Smooth muscle cell (in vitro differentiated cells): ENCODE measurements at regions not wholly inside any gene's neighbourhood (a gene's known extent, or its start where the extent isn't known, plus 50 kb on each side); places are given as distances from the start of the nearest gene placed in this dataset.

Experiments
- DNase-seq: peaks from one replicate; lab custom pipeline; 2025; ENCODE audit not compliant: unreplicated experiment; lab: John Stamatoyannopoulos, UW
- H2AFZ ChIP-seq: fragments of 200-600 bp; sonication (generic); 2 replicates; pipeline ENCODE4 v1.6.0; 2016; ENCODE audit warnings: antibody characterized with exemption, low read depth, mild to moderate bottlenecking
- H3F3A ChIP-seq: fragments of 200-600 bp; sonication (generic); 2 replicates; pipeline ENCODE4 v1.6.0; 2017; ENCODE audit warnings: antibody characterized with exemption, low read depth
- H3K27ac ChIP-seq: fragments of 200-600 bp; sonication (generic); 2 replicates; pipeline ENCODE4 v1.5.1; 2016; ENCODE audit warnings: low read depth, mild to moderate bottlenecking
- H3K27me3 ChIP-seq: fragments of 200-600 bp; sonication (generic); 2 replicates; pipeline ENCODE4 v1.6.1; 2016; ENCODE audit warnings: low read depth, mild to moderate bottlenecking
- H3K36me3 ChIP-seq: fragments of 200-600 bp; sonication (generic); 2 replicates; pipeline ENCODE4 v1.5.1; 2016; ENCODE audit warnings: low read depth
- H3K4me1 ChIP-seq: fragments of 200-600 bp; sonication (generic); 2 replicates; pipeline ENCODE4 v1.5.1; 2016; ENCODE audit warnings: low read depth
- H3K4me2 ChIP-seq: fragments of 200-600 bp; sonication (generic); 2 replicates; pipeline ENCODE4 v1.6.0; 2016; ENCODE audit warnings: mild to moderate bottlenecking
- H3K4me3 ChIP-seq: fragments of 200-600 bp; sonication (generic); 2 replicates; pipeline ENCODE4 v1.5.1; 2016; ENCODE audit warnings: mild to moderate bottlenecking
- H3K79me2 ChIP-seq: fragments of 200-600 bp; sonication (generic); 2 replicates; pipeline ENCODE4 v1.6.0; 2016; ENCODE audit warnings: low read depth, mild to moderate bottlenecking
- H3K9ac ChIP-seq: fragments of 200-600 bp; sonication (generic); 2 replicates; pipeline ENCODE4 v1.6.0; 2016; ENCODE audit warnings: low read depth
- H3K9me3 ChIP-seq: fragments of 200-600 bp; sonication (generic); replicated peaks from 2 replicates; pipeline ENCODE4 v1.5.1; 2016; ENCODE audit warnings: low read depth
- H4K20me1 ChIP-seq: fragments of 200-600 bp; sonication (generic); 2 replicates; pipeline ENCODE4 v1.6.0; 2016; ENCODE audit warnings: low read depth
- WGBS: methylation state at CpG from one replicate; pipeline ENCODE4 v1.1.7; 2016; ENCODE audit warnings: low lambda C conversion rate; 5-methylcytosine and 5-hydroxymethylcytosine counted together
- TF ChIP-seq, protein P1 (sequence below): fragments of 200-600 bp; sonication (generic); IDR thresholded peaks from 2 replicates; pipeline ENCODE4 v1.5.1; 2017; ENCODE audit warnings: borderline replicate concordance, mild to moderate bottlenecking, antibody characterized with exemption; ENCODE audit not compliant: insufficient read depth, poor library complexity, severe bottlenecking

DNA sequence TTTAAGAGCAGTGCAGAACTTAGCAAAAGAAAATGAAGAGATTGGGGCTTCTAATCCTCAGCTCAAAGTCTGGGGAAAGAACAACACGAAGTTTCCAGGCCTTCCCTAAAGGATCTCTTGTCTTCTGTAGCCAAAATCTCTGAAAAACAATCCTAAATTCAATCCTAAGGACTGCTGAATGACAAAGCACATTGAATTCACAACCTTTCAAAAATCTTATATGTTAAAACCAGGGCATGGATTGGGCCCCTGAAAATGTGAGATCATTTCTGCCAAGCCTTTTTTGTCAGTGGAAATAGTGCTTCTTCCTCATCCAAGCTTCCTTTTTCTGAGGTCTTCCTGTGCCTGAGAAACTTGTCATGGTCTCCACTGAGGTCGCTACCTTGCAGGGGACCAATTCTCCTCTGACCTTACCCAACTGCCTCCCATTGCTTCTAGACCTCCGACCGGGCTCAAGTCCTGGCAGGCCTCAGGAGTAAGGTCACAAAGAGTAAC, 126.2 kb upstream of the ARID1B start:
- 95% methylated on average over 4 of the region's 4 CpGs for WGBS
- H3K36me3 ChIP-seq = no peaks in the 10 kb centered on the region
- H3K9ac ChIP-seq = no peak overlapping the region
- DNase-seq = no peak
- no peak overlapping the region for H3K4me3 ChIP-seq
- no peaks in the 10 kb centered on the region for H4K20me1 ChIP-seq
- no peak overlapping the region for H3K4me2 ChIP-seq
- no peaks in the 10 kb centered on the region for H3K27me3 ChIP-seq
- H3K9me3 ChIP-seq = no peaks in the 10 kb centered on the region
- TF ChIP-seq, protein P1, sequence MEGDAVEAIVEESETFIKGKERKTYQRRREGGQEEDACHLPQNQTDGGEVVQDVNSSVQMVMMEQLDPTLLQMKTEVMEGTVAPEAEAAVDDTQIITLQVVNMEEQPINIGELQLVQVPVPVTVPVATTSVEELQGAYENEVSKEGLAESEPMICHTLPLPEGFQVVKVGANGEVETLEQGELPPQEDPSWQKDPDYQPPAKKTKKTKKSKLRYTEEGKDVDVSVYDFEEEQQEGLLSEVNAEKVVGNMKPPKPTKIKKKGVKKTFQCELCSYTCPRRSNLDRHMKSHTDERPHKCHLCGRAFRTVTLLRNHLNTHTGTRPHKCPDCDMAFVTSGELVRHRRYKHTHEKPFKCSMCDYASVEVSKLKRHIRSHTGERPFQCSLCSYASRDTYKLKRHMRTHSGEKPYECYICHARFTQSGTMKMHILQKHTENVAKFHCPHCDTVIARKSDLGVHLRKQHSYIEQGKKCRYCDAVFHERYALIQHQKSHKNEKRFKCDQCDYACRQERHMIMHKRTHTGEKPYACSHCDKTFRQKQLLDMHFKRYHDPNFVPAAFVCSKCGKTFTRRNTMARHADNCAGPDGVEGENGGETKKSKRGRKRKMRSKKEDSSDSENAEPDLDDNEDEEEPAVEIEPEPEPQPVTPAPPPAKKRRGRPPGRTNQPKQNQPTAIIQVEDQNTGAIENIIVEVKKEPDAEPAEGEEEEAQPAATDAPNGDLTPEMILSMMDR = no peak
- H3F3A ChIP-seq = no peaks in the 10 kb centered on the region
- no peaks in the 10 kb centered on the region for H3K4me1 ChIP-seq
- no peaks in the 10 kb centered on the region for H3K79me2 ChIP-seq
- H3K27ac ChIP-seq = no peak overlapping the region
- no peak overlapping the region for H2AFZ ChIP-seq

DNA sequence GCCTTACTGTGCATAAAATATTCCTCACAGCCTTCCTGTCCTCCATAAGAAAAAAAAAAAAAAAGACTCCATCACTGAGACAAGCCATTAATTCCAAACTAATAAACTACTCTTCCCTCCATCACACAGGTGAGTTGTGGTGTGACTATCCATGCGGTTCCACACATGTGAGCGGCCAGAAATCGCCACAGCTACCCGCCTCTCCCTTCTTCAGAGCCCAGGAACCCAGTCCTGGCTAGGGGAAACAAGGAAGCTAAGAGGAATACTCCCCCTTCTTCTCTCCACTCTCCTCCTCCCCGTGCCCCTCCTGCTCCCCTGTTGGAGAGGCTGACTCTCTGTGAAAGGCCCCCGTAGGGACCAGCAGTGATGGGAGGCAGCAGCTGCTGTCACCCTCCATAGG, 128.6 kb upstream of the ARID1B start:
- TF ChIP-seq, protein P1 = no peak
- no peak overlapping the region for H3K27ac ChIP-seq
- DNase-seq = no peak
- H3F3A ChIP-seq = no peaks in the 10 kb centered on the region
- no peaks in the 10 kb centered on the region for H3K79me2 ChIP-seq
- no peak overlapping the region for H3K9ac ChIP-seq
- WGBS = 95% methylated on average over 6 of the region's 6 CpGs
- no peaks in the 10 kb centered on the region for H3K4me1 ChIP-seq
- no peaks in the 10 kb centered on the region for H3K36me3 ChIP-seq
- no peaks in the 10 kb centered on the region for H3K9me3 ChIP-seq
- no peaks in the 10 kb centered on the region for H3K27me3 ChIP-seq
- H3K4me3 ChIP-seq = no peak overlapping the region
- no peaks in the 10 kb centered on the region for H4K20me1 ChIP-seq
- H2AFZ ChIP-seq = no peak overlapping the region
- H3K4me2 ChIP-seq = no peak overlapping the region

DNA sequence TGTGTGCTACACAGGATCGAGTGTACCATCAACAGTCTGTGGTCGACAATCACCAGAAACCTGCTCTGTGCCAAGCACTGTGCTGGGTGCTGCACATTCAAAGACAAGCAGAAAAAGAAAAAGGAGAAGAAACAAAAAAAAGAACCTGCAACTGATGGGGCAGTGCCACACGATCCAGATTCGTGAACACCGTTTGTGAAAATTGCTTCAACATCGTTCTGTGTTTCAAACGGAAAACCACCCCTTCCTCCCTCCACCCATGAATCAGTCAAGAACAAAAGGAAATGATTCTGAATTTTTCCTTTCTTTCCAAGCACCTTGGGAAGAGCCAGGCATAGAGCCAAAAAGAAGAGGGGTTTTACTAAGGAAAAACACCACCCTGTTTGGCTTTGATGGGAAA, 129.2 kb upstream of the ARID1B start:
- TF ChIP-seq, protein P1 = no peak
- H3K4me2 ChIP-seq = no peak overlapping the region
- WGBS = 81% methylated on average over 7 of the region's 7 CpGs

GRCh38 chr6:156647140-156647784, 129.9 kb upstream of the ARID1B start:
- no peaks in the 10 kb centered on the region for H4K20me1 ChIP-seq
- H3K9me3 ChIP-seq = no peaks in the 10 kb centered on the region
- H3K9ac ChIP-seq = no peak overlapping the region
- H3K27ac ChIP-seq = no peak overlapping the region
- no peak overlapping the region for H3K4me3 ChIP-seq
- H3K4me2 ChIP-seq = no peak overlapping the region
- no peaks in the 10 kb centered on the region for H3K79me2 ChIP-seq
- H3K36me3 ChIP-seq = no peaks in the 10 kb centered on the region
- no peaks in the 10 kb centered on the region for H3F3A ChIP-seq
- H3K27me3 ChIP-seq = no peaks in the 10 kb centered on the region
- H2AFZ ChIP-seq = no peak overlapping the region
- no peak for DNase-seq
- WGBS = 93% methylated on average over 9 of the region's 9 CpGs
- no peaks in the 10 kb centered on the region for H3K4me1 ChIP-seq
- TF ChIP-seq, protein P1 = no peak

More for the DNA sequence above, 129.2 kb upstream of the ARID1B start:
- no peak overlapping the region for H3K4me3 ChIP-seq
- no peaks in the 10 kb centered on the region for H3K79me2 ChIP-seq
- H3K36me3 ChIP-seq = no peaks in the 10 kb centered on the region
- no peaks in the 10 kb centered on the region for H4K20me1 ChIP-seq
- H3K4me1 ChIP-seq = no peaks in the 10 kb centered on the region
- no peaks in the 10 kb centered on the region for H3F3A ChIP-seq
- no peak overlapping the region for H3K27ac ChIP-seq
- no peak overlapping the region for H3K9ac ChIP-seq
- no peaks in the 10 kb centered on the region for H3K27me3 ChIP-seq
- H3K9me3 ChIP-seq = no peaks in the 10 kb centered on the region
- DNase-seq = no peak
- H2AFZ ChIP-seq = no peak overlapping the region
